Naive B cell (primary cell): ENCODE measurements at regions not wholly inside any gene's neighbourhood (a gene's known extent, or its start where the extent isn't known, plus 50 kb on each side); places are given as distances from the start of the nearest gene placed in this dataset.

ENCODE experiments used
- ATAC-seq, 2 donors: fragments of 150-1000 bp; cut with Tn5 transposase; 2 replicates each; pipeline ENCODE4 v1.10.0; 2021; ENCODE audit warnings: low read depth in 2 of 2, mild to moderate bottlenecking in 2 of 2, moderate library complexity in 2 of 2
- DNase-seq: peaks from one replicate; pipeline ENCODE4 v3.0.0; 2022
- H3K27ac Mint-ChIP-seq, 6 donors: one replicate each; pipeline ENCODE4 v1.8.0; 2020 to 2022; ENCODE audit warnings: mild to moderate bottlenecking in 6 of 6, mixed read lengths in 6 of 6, moderate library complexity in 5 of 6, inconsistent platforms in 2 of 6
- H3K27me3 Mint-ChIP-seq, 3 donors: one replicate each; pipeline ENCODE4 v1.8.0; 2021 to 2022; ENCODE audit warnings: mixed read lengths in 3 of 3, mild to moderate bottlenecking in 1 of 3
- H3K36me3 Mint-ChIP-seq, 2 donors: one replicate each; pipeline ENCODE4 v1.8.0; 2020 to 2022; ENCODE audit warnings: mixed read lengths in 2 of 2, inconsistent platforms in 1 of 2, mild to moderate bottlenecking in 1 of 2
- H3K4me1 Mint-ChIP-seq, 3 donors: one replicate each; pipeline ENCODE4 v1.8.0; 2020 to 2022; ENCODE audit warnings: mixed read lengths in 3 of 3, inconsistent platforms in 1 of 3, mild to moderate bottlenecking in 1 of 3, moderate library complexity in 1 of 3
- H3K4me3 Mint-ChIP-seq, 8 donors: one replicate each; pipeline ENCODE4 v1.8.0; 2020 to 2022; ENCODE audit warnings: mild to moderate bottlenecking in 8 of 8, mixed read lengths in 8 of 8, moderate library complexity in 8 of 8, inconsistent platforms in 2 of 8
- H3K9me3 Mint-ChIP-seq, 7 donors: one replicate each; pipeline ENCODE4 v1.8.0; 2020 to 2022; ENCODE audit warnings: mixed read lengths in 7 of 7, mild to moderate bottlenecking in 5 of 7, inconsistent platforms in 2 of 7, moderate library complexity in 1 of 7

DNA sequence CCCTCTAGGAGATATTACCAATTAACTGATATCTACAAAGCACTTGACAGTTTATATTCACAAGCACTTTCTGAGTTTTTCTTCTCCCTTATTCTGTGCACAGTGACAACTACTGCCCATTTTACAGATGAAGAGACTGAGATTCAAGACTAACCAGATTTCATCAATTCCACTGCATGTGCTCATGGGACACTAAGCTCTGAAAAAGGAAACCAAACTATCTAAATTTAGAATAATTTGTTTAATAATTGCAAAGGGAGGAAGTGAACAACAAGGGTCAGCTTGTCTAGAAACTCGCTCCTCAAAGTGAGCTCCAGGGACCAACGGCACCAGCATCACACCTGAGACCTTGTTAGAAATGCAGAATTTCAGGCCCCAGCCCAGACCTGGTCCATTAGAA, 50.8 kb upstream of the MYLIP start:
- no peak overlapping the region for H3K27ac Mint-ChIP-seq
- no peak overlapping the region for H3K4me3 Mint-ChIP-seq
- peaks cover 0 to 10% (median 9%) of the 10 kb centered on the region in 3 donors for H3K27me3 Mint-ChIP-seq
- DNase-seq, result no peak
- ATAC-seq, result no peak
- H3K9me3 Mint-ChIP-seq, result no peaks in the 10 kb centered on the region
- no peaks in the 10 kb centered on the region for H3K36me3 Mint-ChIP-seq
- peaks cover 12 to 14% (median 14%) of the 10 kb centered on the region in 3 donors for H3K4me1 Mint-ChIP-seq

- Mint-ChIP-seq H3K4me1 (no peaks in the 10 kb centered on the region), H3K36me3 (no peaks in the 10 kb centered on the region), H3K27ac (no peak overlapping the region), H3K4me3 (no peak overlapping the region), H3K9me3 (peaks cover 0 to 5% (median 0%) of the 10 kb centered on the region in 7 donors), H3K27me3 (peaks cover 5 to 16% (median 15%) of the 10 kb centered on the region in 3 donors)
- DNase-seq, result no peak
- ATAC-seq, result no peak
These were observed 59.2 kb upstream of the MYLIP start for GRCh38 chr6:16069671-16070070.

GRCh38 chr6:16069222-16069621, 59.7 kb upstream of the MYLIP start:
- Mint-ChIP-seq H3K9me3 (peaks cover 0 to 5% (median 0%) of the 10 kb centered on the region in 7 donors), H3K27ac (no peak overlapping the region), H3K4me1 (no peaks in the 10 kb centered on the region), H3K4me3 (no peak overlapping the region), H3K27me3 (peaks cover 5 to 16% (median 16%) of the 10 kb centered on the region in 3 donors), H3K36me3 (no peaks in the 10 kb centered on the region)
- no peak for DNase-seq
- ATAC-seq, result no peak

DNA sequence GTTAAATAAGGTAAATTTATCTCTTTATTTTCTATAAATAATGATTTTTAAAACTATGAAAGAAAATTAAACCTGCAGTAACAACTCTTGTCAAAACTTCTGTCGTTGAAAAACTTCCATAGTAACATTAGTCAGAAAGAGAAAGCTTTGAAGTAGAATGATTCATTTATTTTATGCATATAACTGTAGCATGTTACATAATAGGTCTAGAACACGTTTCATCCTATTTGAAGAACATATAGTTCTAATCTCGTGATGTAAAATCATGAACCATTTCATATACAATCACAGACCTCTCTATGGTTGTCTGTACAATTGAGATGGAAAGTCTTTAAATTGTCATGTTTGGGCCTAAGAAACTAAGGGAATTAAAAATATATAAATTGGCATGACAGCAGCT, 61.3 kb upstream of the MYLIP start:
- H3K4me3 Mint-ChIP-seq, result no peak overlapping the region
- H3K36me3 Mint-ChIP-seq, result no peaks in the 10 kb centered on the region
- ATAC-seq (no peak), DNase-seq (no peak)
- peaks cover 0 to 5% (median 0%) of the 10 kb centered on the region in 7 donors for H3K9me3 Mint-ChIP-seq
- peaks cover 5 to 15% (median 6%) of the 10 kb centered on the region in 3 donors for H3K27me3 Mint-ChIP-seq
- H3K4me1 Mint-ChIP-seq, result no peaks in the 10 kb centered on the region
- H3K27ac Mint-ChIP-seq, result no peak overlapping the region

- Mint-ChIP-seq H3K27ac (no peak overlapping the region), H3K36me3 (no peaks in the 10 kb centered on the region), H3K4me3 (no peak overlapping the region), H3K27me3 (peaks cover 4 to 10% (median 6%) of the 10 kb centered on the region in 3 donors), H3K9me3 (no peaks in the 10 kb centered on the region), H3K4me1 (no peaks in the 10 kb centered on the region)
- ATAC-seq (no peak), DNase-seq (no peak)
These were observed 64.2 kb upstream of the MYLIP start for GRCh38 chr6:16064671-16065072.

DNA sequence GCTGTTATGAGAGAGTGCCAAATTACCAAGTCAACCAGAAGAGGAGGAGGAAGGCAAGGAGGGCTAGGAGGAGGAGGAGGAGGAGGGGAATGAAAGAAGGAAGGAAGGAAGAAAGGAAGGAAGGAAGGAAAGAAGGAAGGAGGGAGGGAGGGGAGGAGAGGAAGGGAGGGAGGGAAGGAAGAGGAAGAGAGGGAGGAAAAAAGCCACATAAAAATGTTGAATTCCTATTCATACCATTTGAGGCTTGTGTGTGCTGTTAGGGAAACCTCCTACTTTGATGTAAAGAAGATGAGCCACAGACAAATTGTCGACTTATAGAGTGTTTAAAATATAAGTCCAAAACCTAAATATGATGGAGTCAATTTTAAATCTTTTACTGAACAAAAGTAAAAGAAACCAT, 65.3 kb upstream of the MYLIP start:
- H3K4me1 Mint-ChIP-seq, result no peaks in the 10 kb centered on the region
- DNase-seq, result no peak
- no peaks in the 10 kb centered on the region for H3K9me3 Mint-ChIP-seq
- no peak overlapping the region for H3K27ac Mint-ChIP-seq
- H3K4me3 Mint-ChIP-seq, result no peak overlapping the region
- ATAC-seq, result no peak
- no peaks in the 10 kb centered on the region for H3K36me3 Mint-ChIP-seq
- peaks cover 4 to 10% (median 8%) of the 10 kb centered on the region in 3 donors for H3K27me3 Mint-ChIP-seq

DNA sequence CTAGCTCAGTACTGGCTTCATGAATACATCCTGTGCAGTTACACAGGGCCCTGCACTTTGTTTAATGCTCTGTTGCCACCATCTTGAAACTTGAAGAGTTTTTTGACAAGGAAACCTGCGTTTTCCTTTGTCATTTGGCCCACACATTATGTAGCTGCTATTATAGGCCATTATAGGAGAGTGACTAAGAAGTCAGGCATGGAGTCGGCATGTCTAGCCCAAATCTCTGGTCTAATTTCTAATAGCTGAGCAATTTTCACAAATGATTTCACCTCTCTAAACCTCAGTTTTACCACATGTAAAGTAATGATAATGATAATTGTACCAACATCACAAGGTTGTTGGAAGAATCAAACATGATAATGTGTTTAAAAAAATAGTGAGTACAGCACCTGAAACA, 67.1 kb upstream of the MYLIP start:
- Mint-ChIP-seq H3K4me3 (no peak overlapping the region), H3K4me1 (no peaks in the 10 kb centered on the region), H3K27ac (no peak overlapping the region)

DNA sequence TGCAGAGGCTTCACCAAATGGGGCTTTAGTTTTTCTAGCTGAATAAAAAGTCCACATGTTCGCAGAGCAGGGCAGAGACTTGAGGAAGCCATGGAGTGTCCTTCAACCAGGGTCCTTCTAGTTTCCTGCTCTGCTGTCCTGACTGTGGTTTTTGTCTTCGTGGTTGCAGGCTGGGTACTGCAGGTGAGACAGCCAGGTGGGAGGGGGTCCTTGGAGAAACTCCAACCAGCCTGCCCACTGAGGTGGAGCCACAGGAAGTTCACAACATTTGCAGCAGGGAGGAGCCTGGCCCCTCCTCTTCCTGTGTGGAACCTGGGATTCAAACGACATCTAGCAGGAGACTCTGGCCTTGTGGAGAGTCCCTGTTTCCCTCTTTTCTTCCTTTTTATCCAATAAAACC, 68.8 kb upstream of the MYLIP start:
- no peak overlapping the region for H3K27ac Mint-ChIP-seq
- H3K4me3 Mint-ChIP-seq, result no peak overlapping the region
- H3K9me3 Mint-ChIP-seq, result no peaks in the 10 kb centered on the region
- no peaks in the 10 kb centered on the region for H3K4me1 Mint-ChIP-seq
- no peaks in the 10 kb centered on the region for H3K36me3 Mint-ChIP-seq
- ATAC-seq (no peak), DNase-seq (no peak)
- H3K27me3 Mint-ChIP-seq, result peaks cover 4 to 16% (median 10%) of the 10 kb centered on the region in 3 donors

More for the DNA sequence above, 67.1 kb upstream of the MYLIP start:
- no peak for ATAC-seq
- H3K9me3 Mint-ChIP-seq, result no peaks in the 10 kb centered on the region
- peaks cover 4 to 18% (median 10%) of the 10 kb centered on the region in 3 donors for H3K27me3 Mint-ChIP-seq
- DNase-seq, result no peak
- no peaks in the 10 kb centered on the region for H3K36me3 Mint-ChIP-seq

GRCh38 chr6:16059496-16059895, 69.4 kb upstream of the MYLIP start:
- H3K27ac Mint-ChIP-seq, result no peak overlapping the region
- H3K27me3 Mint-ChIP-seq, result peaks cover 5 to 12% (median 10%) of the 10 kb centered on the region in 3 donors
- no peaks in the 10 kb centered on the region for H3K36me3 Mint-ChIP-seq
- no peak for DNase-seq
- H3K9me3 Mint-ChIP-seq, result no peaks in the 10 kb centered on the region
- H3K4me3 Mint-ChIP-seq, result no peak overlapping the region
- no peak for ATAC-seq
- no peaks in the 10 kb centered on the region for H3K4me1 Mint-ChIP-seq

GRCh38 chr6:16058929-16059345, 69.9 kb upstream of the MYLIP start:
- H3K9me3 Mint-ChIP-seq, result no peaks in the 10 kb centered on the region
- DNase-seq, result no peak
- H3K36me3 Mint-ChIP-seq, result no peaks in the 10 kb centered on the region
- H3K27me3 Mint-ChIP-seq, result peaks cover 7 to 12% (median 10%) of the 10 kb centered on the region in 3 donors
- H3K4me3 Mint-ChIP-seq, result no peak overlapping the region
- no peak overlapping the region for H3K27ac Mint-ChIP-seq
- H3K4me1 Mint-ChIP-seq, result no peaks in the 10 kb centered on the region
- no peak for ATAC-seq

DNA sequence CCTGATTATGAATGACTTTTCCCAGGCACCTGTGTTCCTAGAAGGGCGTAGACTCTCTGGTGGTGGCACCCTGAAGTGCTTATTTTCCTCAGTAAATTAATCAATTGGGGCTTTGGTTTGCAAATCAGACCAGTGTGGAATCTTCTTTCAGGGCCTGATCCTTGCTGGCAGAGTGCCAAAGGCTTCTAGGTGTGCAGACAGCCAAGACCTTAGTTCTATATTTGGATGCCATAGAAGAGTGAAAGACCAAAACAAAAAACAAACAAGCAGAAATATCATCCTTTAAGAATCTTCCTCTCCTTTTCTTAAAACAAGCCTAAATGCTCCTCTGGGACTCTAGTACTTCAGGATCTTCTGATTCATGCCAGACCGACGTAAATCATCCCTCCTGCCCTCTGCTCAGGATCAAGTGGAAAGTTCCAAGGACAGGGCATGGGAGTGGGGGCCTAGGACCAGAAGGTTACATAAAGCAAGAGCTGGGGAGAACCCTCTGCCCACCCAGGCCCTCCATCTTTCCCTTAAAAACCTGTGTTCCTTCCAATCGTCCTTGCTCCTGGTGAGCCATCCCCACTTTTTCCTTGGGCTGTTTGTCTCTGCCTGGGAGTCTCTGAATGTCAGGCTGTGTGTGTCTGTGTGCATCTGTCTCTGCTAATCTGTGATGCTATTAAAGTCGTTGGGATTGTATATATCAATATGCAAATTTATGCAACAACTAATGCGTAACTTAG, 70.5 kb upstream of the MYLIP start:
- H3K27ac Mint-ChIP-seq, result no peak overlapping the region

GRCh38 chr6:16057446-16057845, 71.4 kb upstream of the MYLIP start:
- peak overlapping the region in 2 of 6 donors; percentile 4 to 66 for H3K27ac Mint-ChIP-seq
- ATAC-seq, result no peak
- no peak for DNase-seq
- no peak overlapping the region for H3K4me3 Mint-ChIP-seq
- no peaks in the 10 kb centered on the region for H3K9me3 Mint-ChIP-seq
- peaks cover 0 to 12% (median 6%) of the 10 kb centered on the region in 3 donors for H3K27me3 Mint-ChIP-seq
- H3K4me1 Mint-ChIP-seq, result no peaks in the 10 kb centered on the region
- no peaks in the 10 kb centered on the region for H3K36me3 Mint-ChIP-seq

More for the DNA sequence above, 70.5 kb upstream of the MYLIP start:
- H3K36me3 Mint-ChIP-seq, result no peaks in the 10 kb centered on the region
- H3K27me3 Mint-ChIP-seq, result peaks cover 4 to 12% (median 7%) of the 10 kb centered on the region in 3 donors
- DNase-seq, result no peak
- no peak for ATAC-seq
- no peaks in the 10 kb centered on the region for H3K4me1 Mint-ChIP-seq
- no peak overlapping the region for H3K4me3 Mint-ChIP-seq
- H3K9me3 Mint-ChIP-seq, result no peaks in the 10 kb centered on the region

- Mint-ChIP-seq H3K4me1 (no peaks in the 10 kb centered on the region), H3K27ac (no peak overlapping the region), H3K36me3 (no peaks in the 10 kb centered on the region), H3K4me3 (no peak overlapping the region), H3K9me3 (no peaks in the 10 kb centered on the region), H3K27me3 (peaks cover 0 to 12% (median 4%) of the 10 kb centered on the region in 3 donors)
- ATAC-seq (no peak), DNase-seq (no peak)
These were observed 72.5 kb upstream of the MYLIP start for GRCh38 chr6:16056263-16056870.

DNA sequence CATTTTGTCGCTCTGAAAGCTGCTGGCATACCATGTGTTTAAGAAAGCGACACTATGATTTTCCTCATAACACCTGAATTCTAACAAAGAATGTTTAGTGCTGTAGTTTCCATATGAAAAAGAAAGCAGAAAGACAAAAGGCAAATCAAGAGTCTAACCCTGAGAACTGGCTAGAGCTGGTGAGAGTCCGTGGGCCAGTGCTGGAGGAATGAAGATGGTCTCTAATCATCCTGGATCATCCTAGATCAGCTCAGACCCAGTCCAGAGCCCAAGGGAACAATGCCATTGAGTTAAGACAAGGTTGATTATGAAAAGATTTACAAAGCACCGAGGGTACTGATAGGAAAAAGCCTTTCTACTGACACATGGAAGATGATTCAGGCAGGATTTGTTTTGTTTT, 73.0 kb upstream of the MYLIP start:
- Mint-ChIP-seq H3K27me3 (peaks cover 0 to 12% (median 4%) of the 10 kb centered on the region in 3 donors), H3K9me3 (no peaks in the 10 kb centered on the region), H3K27ac (no peak overlapping the region), H3K36me3 (no peaks in the 10 kb centered on the region), H3K4me3 (no peak overlapping the region), H3K4me1 (no peaks in the 10 kb centered on the region)
- no peak for DNase-seq
- no peak for ATAC-seq
